HG02798 (cell line): ENCODE measurements at regions not wholly inside any gene's neighbourhood (a gene's known extent, or its start where the extent isn't known, plus 50 kb on each side); places are given as distances from the start of the nearest gene placed in this dataset.
"Not testable (repeated sequence)": the region's sequence is repeated elsewhere in the genome, so short reads cannot be mapped to it uniquely, and the experiment has no call there.

Source experiments
- ATAC-seq: cut with Tn5 transposase; IDR thresholded peaks from one replicate; pipeline ENCODE4 v1.9.1; 2021; ENCODE audit warnings: mild to moderate bottlenecking; ENCODE audit not compliant: unreplicated experiment, poor library complexity

DNA sequence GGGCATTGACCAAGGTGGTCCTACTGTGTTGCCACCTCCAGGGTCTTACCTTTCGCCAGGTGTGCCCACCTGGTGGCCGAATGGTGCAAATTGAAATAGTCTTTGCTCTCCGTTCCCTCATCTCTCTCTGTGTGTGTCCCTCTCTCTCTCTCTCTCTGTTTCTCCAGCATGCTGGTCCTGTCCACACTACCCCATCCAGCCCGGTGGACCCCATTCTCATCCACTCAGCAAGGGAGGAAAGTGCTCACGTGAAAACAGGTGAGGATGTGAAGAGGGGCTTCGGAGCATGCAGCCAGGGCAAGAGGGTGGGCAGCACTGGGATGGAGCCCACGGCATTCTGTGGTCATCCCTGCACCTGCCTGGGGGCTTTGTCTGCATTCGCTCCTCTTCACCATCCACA lies 150.1 kb downstream of the CRLF2 start:
- ATAC-seq: no peak

DNA sequence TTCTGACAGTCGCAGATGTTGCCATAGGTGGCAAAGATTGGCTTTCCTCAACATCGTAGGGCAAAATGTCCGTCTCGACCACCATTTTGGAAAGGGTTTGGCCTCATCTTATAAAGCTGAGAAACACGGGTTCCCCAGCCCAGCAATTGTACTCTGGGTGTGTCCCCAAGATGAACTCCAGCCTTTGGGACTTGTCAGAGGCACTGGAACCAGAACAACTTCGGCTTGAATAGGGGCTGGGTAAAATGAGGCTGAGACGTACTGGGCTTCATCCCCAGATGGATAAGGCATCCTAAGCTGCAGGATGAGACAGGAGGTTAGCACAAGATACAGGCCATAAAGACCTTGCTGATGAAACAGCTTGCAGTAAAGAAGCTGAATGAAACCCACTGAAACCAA lies 151.9 kb downstream of the CRLF2 start:
- no peak for ATAC-seq

DNA sequence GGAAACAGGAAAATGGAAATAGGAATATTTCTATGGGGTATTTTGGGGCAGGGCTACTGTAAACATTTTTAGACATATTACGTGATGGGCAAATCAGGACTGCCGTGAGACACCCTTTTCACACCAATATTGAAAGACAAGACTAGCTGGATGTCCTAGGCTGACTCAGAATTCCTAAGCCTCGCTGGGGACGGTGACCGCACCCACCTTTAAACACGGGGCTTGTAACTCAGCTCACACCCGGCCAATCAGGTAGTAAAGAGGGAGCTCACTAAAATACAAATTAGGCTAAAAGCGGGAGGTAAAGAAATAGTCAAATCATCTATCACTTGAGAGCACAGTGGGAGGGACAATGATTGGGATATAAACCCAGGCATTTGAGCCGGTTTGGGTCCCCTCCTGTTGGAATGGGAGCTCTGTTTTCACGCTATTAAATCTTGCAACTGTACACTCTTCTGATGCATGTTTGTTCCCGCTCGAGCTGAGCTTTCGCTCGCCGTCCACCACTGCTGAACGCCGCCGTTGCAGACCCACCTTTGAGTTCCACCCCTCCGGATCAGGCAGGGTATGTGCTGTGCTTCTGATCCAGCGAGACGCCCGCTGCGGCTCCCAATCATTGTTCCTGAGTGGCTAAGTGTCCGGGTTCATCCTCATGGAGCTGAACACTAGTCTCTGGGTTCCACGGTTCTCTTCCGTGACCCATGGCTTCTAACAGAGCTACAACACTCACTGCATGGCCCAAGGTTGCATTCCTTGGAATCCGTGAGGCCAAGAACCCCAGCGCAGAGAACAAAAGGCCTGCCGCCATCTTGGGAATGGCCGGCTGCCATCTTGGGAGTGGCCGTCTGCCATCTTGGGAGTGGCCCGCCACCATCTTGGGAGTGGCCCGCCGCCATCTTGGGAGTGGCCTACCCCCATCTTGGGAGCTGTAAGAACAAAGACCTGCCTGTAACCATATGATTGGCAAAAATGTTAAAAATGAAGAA lies 152.6 kb downstream of the CRLF2 start:
- ATAC-seq: no peak

DNA sequence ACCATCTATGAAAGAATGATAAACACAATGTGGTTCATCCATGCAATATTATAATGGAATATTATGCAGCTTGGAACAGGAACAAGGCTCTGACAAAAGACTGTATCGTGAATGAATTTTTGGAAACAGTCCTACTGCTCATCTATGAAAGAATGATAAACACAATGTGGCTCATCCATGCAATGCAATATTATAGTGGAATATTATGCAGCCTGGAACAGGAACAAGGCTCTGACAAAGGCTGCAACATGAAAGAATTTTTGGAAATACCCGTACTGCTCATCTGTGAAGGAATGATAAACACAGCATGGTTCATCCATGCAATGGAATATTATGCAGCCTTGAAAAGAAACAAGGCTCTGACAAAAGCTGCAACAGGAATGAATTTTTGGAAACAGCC lies 158.8 kb downstream of the CRLF2 start:
- ATAC-seq: not testable (repeated sequence)

DNA sequence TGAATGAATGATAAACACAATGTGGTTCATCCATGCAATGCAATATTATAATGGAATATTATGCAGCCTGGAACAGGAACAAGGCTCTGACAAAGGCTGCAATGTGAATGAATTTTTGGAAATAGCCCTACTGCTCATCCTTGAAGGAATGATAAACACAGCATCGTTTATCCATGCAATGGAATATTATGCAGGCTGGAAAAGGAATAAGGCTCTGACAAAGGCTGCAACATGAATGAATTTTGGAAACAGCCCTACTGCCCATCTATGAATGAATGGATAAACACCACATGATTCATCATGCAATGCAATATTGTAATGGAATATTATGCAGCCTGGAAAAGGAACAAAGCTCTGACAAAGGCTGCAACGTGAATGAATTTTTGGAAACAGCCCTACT lies 159.4 kb downstream of the CRLF2 start:
- ATAC-seq: no peak

DNA sequence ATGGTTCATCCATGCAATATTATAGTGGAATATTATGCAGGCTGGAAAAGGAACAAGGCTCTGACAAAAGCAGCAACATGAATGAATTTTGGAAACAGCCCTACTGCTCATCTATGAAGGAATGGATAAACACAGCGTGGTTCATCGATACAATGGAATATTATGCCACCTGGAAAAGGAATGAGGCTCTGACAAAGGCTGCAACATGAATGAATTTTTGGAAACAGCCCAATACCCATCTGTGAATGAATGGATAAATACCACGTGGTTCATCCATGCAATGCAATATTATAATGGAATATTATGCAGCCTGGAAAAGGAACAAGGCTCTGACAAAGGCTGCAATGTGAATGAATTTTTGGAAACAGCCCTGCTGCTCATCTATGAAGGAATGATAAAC lies 160.4 kb downstream of the CRLF2 start:
- ATAC-seq: no peak

DNA sequence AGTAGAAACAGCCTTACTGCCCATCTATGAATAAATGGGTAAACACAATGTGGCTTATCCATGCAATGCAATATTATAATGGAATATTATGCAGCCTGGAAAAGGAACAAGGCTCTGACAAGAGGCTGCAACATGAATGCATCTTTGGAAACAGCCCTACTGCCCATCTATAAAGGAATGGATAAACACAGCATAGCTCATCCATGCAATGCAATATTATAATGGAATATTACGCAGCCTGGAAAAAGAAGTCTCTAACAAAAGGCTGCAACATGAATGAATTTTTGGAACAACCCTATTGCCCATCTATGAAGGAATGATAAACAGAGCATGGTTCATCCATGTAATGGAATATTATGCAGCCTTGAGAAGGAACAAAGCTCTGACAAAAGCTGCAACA lies 161.0 kb downstream of the CRLF2 start:
- no peak for ATAC-seq

DNA sequence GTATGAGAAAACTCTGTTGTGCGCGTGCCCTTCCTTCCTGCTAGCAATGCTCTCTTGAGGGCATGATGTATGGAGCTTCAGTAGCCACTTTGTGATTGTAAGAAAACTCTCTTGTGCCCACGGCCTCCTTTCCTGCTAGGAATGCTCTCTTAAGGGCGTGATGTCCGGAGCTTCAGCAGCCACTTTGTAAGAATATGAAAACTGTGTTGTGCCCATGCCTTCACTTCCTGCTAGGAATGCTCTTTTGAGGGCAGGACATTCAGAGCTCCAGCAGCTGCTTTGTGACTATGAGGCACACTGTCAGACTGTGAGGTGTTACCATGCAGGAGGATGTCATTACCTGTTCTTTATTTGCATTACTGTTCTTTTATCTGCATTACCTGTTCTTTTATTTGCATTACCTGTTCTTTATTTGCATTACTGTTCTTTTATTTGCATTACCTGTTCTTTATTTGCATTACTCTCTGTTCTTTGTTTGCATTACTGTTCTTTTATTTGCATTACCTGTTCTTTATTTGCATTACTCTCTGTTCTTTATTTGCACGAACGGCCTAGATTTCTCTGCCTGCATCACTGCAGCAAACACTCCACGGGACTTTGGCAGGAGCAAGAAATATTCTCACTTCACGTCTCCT lies 166.7 kb downstream of the CRLF2 start:
- ATAC-seq: no peak

DNA sequence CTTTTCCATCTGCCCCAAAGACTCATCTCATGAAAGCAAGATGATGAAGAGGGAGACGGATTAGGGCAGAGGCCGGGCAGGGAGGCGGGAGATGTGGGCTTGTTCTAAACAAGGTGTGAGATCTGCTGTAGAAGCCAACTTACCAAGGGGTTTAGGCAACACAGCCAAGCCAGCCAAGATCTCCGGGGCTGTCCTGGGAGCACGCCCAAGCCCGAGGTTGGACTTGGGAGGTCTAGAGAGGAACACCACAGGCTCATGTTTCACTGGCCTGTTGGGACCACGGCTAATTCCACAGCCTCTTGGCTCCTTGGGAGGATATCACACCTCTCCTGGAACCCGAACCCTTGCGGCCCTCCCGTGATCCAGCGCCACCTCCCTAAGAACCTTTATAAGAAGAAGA lies 171.4 kb downstream of the CRLF2 start:
- ATAC-seq: no peak

DNA sequence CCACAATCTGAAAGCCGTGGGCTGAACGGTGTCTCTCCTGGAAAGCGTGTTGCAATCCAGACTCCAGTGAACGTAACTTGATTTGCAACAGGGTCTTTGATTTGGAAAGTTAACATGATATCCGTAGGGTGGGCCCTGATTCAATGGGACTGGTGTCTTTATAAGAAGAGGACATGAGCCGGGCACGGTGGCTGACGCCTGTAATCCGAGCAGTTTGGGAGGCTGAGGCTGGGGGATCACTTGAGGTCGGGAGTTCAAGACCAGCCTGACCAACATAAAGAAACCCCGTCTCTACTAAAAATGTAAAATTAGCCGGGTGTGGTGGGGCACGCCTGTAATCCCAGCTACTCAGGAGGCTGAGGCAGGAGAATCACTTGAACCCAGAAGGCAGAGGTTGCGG lies 176.5 kb downstream of the CRLF2 start:
- not testable (repeated sequence) for ATAC-seq

DNA sequence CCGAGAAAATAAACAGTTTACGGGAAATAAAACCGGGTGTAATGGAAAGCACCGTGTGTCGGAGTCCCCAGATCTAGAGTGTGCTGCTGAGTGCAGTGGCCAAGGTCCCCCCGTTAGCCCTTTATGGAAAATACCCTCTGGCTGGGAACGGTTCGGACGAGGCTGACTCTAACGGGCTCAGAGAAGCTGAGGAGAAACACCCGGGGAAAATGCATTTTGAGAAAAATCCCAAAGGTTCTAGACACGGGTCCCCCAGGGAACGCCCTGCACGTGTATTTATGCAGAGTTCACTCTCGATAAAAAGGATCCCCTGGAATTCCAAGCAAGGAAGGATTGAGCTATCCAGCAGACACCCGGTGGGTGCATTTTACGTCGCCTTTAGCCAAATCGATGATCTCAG lies 177.2 kb downstream of the CRLF2 start:
- no peak for ATAC-seq

DNA sequence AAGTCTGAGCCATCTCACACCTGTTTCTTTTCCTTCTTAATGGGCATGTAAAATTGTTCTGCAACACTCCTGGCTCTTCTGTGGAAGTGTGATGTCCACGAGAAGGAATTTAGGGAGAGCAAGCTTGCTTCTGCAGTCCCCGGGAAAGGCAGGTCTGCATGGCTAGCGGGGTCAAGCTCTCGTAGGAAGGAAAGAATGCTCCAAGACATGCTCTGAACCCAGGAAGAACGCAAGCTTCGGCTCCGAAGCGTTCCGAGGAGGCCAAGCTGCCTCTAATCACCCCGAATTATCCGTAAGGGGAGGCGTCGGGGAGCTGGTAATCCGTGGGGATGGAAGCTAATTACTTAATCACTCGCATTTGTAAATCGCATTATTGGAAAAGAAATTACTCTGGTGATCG lies 177.7 kb downstream of the CRLF2 start:
- no peak for ATAC-seq

DNA sequence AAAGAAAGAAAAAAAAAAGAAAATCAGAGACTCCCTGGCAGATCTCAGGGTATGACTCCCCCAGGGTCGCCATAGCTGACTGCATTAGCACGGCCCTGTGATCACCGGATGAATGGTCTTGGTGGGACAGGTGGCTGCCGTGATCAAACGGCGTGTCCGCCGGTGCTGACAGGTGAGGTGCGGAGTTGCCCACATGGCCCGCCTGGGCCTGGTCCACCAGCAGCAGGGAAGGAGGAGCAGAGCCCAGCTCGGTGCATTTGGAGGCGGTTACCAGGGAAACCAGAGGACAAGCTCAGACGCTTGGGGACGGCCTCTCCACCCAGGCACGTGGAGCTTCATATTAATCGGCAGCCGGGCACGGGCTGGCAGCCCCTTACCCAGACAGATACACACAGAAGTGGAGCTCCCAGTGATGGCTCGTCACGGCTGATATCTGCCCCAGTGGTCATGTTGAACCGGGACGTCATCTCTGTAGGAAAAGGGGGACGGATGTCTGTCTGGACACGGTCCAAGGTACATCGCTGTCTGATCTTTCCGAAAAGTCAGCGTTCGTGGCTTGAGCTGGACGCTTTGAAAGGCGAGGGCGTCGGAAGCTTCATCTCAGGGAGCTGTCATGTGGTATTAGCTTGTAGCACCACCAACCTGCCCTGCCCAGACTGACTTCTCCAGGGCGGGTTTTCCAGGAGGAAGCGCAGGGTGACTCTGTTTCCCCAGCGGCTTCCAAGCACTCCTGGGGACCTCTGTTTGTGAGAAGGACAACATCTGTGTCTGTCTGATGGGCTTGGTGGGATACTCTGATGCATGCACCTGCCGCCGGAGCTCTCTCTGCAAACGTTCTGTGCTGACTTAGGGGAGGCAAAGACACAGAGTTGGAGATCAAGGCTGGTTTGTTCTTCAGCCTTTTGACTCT lies 180.7 kb downstream of the CRLF2 start:
- no peak for ATAC-seq

DNA sequence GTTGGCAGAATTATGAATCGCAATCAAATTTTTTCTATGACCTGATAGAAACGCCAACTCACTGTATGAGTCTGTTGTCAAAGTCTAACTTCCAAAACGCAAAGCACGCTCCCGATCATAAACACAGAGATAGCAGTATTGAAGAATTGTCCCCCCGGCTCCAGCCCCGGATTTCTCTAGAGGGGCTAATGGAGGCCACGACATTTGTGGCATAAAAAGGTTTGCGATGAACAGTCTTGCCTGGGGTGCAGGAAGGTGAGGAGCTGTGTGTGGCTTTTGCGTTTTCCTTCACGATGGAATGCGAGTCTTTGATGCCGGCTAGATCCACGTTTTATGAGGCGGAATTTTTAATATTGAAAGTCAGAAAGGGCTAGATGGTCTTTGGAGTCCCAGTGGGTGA lies 183.0 kb downstream of the CRLF2 start:
- no peak for ATAC-seq

DNA sequence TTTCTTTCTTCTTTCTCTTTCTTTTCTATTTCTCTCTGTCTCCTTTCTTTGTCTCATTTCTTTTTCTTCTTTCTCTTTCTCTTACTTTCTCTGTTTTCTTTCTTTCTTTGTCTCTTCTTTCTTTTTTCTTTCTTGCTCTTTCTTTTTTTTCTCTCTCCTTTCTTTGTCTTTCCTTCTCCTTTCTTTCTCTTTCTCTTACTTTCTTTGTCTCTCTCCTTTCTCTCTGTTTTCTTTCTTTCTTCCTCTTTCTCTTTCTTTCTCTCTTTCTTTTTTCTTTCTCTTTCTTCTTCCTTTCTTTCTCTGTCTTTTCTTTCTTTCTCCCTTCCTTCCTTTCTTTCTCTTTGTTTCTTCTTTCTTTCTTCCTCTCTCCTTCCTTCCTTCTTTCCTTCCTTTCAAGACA lies 184.8 kb downstream of the CRLF2 start:
- ATAC-seq: no peak

DNA sequence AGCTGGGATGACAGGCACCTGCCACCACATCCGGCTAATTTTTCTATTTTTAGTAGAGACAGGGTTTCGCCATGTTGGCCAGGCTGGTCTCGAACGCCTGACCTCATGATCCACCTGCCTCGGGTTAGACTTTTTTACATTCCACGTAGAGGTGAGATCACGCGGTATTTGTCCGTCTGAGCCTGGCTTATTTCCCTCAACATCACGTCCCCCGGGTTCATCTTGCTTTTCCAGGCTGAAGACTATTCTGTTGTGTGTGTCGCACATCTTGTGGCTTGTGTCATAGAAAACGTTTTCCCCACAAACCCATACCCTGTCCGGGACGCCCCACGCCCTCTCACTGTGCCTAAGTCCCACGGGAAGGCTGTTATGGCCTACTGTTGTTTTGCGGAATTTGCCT lies 185.3 kb downstream of the CRLF2 start:
- no peak for ATAC-seq

DNA sequence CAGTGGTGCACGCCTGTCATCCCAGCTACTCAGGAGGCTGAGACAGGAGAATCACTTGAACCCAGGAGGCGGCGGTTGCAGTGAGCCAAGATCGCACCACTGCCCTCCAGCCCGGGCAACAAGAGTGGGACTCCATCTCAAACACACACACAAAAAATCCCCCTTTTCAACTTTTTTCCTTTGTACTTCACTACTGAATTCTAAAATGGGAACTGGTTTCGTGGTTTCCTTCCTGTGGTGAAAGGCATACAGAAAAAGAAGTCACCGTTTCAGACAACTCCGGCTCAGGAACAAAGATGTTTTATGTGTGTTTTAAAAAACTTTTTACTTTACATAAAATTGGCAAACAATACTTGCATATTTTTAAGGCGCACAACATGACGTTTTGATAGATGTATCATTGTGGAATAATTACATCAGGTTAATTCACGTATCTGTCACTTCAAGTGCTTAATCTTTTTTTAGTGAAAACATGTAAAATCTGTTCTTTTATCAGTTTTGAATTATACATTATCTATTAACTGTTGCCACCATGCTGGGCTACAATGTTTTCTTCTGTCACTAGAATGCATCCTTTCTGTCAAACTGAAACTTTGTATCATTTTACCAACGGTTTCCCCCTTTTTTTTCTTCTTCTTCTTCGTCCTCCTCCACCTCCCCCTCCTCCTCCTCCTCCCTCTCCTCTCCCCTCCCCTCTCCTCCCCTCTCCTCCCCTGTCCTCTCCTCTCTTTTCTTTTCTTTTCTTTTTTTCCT lies 186.0 kb downstream of the CRLF2 start:
- no peak for ATAC-seq

DNA sequence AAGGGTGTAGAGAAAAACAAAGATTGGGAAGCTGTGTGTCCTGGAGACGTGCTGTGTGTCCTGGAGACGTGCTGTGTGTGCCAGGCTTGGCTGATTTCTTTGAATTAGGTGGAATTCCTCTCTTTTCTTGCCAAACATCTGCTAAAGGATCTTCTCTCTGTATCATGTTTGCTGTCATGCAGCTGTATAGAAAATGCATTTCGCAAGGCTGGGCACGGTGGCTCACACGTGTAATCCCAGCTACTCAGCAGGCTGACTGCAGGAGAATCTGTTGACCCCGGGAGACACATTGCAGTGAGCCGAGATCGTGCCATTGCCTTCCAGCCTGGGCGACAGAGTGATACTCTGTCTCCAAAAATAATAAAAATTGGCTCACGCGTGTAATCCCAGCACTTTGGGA lies 187.0 kb downstream of the CRLF2 start:
- no peak for ATAC-seq

DNA sequence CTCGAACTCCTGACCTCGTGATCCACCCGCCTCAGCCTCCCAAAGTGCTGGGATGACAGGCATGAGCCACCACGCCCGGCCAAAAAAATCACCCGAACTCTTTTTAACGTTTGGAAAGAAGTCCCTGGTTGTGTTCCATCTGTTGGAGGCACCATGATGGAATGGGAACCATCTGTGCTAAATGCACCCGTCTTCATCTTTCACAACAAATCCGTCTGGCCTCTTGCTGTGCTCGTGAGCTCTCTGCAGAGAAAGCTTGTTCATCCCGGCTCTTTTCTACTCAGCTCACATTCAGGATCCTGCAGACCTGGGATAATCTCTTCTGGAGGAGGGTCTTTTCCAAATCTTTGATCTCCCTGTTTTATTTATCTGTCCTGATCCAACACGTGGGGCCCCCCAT lies 188.8 kb downstream of the CRLF2 start:
- no peak for ATAC-seq
